Stimulated activated CD8-positive, alpha-beta memory T cell treated with anti-CD3 and anti-CD28 coated beads, Interleukin-12 subunit alpha, Interleukin-12 subunit beta, amount 100 ng/mL, for 1 hour (primary cell): ENCODE measurements at regions not wholly inside any gene's neighbourhood (a gene's known extent, or its start where the extent isn't known, plus 50 kb on each side); places are given as distances from the start of the nearest gene placed in this dataset.
"Not testable (repeated sequence)": the region's sequence is repeated elsewhere in the genome, so short reads cannot be mapped to it uniquely, and the experiment has no call there.

Experiments used
- DNase-seq: peaks from one replicate; pipeline ENCODE4 v3.0.0-alpha.2; 2020; ENCODE audit warnings: low read depth

DNA sequence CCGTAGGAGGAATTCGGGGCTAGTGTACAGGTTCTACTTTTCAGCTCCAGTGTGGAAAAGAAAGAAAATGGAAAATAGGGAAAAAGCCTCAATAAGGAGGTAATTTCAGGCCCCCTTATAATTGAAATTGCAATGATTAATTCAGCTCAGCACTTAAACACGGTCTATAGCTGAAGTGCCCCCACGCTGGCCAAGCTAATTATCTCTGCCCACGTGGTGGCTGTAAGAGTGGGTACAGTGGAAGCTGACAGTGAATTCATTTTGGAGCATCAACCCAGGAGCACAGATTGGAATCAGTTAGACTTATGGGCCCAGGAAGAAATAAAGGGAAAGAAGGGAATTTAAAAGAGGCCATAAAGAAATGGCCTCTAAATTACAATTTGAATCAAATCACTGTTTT lies 631.1 kb upstream of the CPEB2 start:
- DNase-seq = no peak

DNA sequence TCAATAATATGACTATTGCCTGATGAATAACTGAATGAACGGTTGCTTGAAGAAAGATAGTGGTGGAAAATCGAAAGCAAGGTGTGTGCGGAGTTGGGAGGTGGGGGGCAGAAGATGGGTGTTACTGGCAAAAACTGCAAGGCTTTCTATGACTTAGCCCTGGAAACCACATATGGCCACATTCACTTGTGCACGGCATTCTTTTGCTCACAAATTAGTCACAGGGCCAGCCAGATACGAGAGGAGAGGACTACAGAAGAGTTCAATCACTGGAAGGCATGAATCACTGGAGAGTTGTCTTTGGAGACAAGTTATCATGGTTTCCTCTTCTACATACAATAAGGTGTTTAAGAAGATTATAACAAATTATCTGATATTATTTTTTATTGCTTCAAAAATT lies 626.5 kb upstream of the CPEB2 start:
- no peak for DNase-seq

DNA sequence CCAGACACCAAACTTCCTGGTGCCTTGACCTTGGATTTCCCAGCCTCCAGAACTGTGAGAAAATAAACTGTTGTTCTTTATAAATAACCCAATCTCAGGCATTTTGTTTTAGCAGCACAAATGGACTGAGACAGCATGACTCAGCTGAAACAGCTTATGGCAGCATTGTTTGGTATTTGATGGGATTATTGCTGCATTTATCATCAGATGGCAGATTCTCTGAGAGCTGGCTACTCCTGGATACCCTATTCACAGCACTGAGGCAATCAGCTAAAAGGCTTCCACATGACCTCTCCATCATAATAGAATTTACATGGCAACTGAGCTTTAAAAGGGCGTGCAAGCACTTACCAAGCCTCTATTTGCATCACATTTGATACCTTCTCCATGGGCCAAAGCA lies 623.1 kb upstream of the CPEB2 start:
- DNase-seq = no peak

DNA sequence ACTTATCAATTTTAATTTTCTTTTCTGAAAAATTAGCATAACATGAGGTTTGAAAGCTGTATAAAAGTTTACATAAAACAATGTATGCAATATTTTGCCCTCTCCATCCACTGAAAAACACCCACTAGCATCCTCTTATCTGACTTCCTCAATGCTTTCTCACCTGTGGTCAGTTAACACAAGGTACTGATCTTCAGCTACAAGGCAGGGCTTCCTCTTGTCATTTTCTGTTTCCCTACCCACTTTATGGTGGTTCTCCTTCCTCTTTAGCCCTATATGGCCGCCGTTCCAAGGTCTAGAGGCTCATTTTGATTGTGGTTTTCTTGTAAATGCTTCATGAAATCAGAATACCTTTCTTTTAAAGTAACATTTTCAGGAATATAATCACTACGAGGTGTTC lies 618.6 kb upstream of the CPEB2 start:
- DNase-seq = no peak

DNA sequence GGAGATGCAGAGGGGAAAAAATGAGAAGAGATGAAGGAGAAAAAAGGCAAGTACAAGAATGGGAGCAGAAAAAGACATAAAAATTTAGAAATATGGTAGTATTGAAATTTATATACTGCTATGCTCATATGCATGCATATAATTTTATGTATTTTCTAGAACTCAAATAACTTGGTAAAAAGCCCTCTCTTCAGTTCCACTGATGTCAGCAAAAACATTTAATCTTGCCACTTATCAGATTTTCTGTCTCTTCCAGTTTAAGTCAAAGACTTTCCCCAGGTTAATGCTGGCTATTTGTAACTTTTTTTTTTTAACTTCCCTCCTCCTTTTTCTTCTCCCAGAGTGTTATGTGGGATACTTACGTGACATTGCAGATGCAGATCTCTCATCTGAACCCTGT lies 617.5 kb upstream of the CPEB2 start:
- DNase-seq = no peak

DNA sequence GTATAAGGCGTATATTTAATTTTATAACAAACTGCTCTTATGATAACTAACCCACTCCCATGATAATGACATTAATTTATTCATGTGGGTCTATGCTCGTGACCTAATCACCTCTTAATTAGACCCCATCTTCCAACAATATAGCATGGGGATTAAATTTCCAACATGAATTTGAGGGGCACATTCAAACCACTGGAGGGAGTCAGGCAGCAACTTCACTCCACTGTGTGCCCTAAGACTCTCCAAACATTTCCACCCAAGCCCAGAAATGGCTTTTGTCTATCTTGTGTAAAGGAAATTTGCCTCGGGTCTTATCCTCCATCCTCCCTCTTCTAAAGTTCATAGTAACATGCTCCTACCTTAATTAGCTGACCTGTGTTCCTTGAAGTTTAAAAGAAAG lies 616.1 kb upstream of the CPEB2 start:
- DNase-seq = no peak

DNA sequence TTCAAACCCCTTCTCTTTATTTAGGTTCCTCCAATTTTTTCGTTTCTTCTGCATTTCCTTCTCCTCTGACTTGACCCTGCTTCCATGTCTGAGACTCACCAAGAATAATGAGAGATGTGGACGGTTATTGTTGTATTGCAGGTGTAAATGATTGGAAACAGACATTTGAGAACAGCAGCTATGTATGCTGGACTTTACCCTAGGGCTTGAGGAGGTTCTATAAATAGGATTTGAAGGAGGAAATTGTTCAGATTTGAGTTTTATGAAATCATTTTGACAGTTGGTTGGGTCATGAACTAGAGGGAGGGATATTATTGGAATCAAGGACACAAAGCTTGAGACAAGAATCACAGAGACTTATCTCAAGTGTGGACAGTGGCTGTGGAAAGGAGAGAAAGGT lies 614.6 kb upstream of the CPEB2 start:
- DNase-seq = no peak

DNA sequence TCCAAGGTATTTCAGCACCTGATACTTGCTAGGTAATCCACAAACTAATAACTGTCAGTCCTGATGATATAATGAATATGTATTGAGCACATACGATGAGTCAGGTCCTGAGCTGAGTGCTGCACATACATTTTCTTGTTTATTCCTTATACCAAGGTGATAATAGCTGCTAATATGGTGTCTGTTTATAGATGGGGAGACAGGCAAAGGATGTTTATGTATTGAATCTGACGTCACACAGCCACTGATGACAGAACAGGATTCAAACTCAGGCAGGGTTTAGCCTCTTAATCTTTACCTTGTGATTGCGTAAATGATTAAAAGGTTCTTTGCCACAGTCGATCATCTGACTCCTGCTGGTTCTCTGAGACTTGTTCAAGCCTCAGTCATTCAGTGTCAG lies 609.9 kb upstream of the CPEB2 start:
- DNase-seq = no peak

DNA sequence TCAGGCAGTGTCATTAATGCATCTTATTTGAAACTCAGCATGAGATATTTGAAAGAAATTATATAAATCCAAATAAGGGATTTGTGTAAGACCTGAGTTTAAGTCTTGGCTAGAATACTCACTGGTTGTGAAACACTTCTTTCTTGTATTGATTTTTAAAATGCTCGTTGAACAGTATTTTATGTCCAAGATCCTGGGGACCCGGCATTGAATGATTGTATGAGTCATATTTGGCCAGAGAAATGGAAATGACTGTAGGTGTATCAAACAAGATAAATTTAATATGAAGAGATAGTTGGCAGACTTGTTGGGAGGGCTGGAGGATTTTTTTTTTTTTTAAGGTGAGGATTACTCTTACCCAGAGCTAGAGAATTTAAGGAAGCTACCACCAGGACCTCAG lies 606.1 kb upstream of the CPEB2 start:
- DNase-seq = no peak

DNA sequence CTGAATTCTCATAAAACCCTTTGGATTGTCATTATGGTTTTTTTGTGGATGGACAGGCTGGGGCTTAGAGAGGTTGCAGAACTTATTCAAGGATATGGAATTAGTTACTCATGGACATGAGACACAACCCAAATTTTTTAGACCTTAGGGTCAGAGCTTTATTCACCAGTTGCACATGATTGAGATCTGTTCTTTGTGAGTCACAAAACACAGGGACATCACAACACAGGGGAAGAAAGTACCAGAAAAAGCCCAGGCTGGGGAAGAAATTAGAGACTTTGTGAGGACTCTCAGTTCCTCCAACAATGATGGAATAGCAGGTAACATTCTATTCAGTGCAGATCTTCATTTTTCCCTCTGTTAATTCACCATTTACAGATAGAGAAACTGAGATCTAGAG lies 602.4 kb upstream of the CPEB2 start:
- no peak for DNase-seq

DNA sequence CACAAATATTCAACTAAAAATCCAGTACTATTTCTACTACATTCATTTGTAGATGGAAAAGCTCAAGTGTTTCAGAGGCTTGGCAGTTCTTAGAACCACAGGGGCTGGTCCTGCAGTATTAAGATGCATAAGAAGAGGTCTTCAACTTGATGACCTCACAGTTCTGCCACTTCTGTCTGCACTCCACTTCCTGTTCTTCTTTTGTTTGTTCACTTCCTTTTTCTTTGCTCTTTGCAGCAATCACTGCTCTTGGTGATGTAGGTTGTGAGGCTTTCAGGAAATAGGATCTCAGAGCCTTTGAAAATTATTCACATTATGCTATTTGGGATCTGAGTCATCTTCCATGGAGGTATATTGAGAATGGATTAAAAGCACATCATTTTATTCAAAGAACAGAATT lies 602.0 kb upstream of the CPEB2 start:
- no peak for DNase-seq

DNA sequence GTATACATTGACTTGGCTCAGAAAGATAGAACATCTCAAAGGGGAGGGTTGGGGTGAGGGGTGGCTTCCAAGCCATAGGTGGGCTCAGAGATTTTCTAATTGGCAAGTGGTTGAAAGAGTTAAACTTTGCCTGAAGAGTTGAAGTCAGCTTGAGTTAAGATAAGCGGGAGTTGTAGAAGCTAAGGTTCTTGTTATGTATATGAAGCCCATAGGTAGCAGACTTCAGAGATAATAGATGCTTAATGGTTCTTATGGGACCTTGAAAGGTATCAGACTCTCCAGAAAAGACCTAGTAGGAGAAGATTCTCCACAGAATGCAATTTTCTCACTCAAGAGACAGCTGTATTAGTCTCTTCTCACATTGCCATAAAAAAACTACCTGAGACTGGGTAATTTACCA lies 599.1 kb upstream of the CPEB2 start:
- DNase-seq = no peak

DNA sequence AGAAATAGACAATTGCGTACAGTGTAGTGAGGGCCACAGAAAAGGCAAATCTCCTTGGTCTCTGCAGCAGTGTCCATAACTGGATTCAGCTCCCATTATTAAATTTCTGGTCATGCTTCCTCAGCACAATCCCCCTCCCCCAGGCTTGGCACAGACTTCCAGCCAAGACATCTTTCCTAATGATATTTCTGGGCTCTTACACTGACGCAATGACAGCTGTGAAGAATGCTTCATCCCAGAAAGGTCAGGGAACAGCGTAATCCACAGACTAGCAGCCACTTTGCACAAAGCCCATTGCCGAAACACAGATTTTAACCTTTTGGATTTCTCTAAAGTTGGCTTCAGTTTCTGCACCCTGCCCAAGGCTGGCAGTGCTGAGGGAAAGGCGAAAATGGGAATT lies 597.6 kb upstream of the CPEB2 start:
- DNase-seq = no peak

DNA sequence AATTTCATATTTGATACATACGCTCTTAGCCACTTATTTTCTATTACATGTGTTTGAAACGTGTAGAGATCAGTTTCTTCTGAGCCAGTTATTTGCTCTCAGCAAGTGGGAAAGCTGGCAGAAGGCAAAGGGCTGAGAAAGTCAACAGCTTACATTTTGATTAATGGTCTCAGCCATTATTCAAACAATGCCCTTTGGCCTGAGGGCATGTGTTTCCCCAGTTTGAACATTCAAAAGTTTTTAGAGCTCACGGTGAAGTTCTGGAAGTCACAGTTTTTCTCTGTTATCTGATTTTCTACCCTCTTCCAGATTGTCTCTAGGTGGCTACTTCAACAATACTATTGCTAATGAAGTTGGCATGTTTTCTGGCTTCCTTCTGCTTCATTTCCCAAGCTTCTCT lies 591.8 kb upstream of the CPEB2 start:
- DNase-seq = no peak

DNA sequence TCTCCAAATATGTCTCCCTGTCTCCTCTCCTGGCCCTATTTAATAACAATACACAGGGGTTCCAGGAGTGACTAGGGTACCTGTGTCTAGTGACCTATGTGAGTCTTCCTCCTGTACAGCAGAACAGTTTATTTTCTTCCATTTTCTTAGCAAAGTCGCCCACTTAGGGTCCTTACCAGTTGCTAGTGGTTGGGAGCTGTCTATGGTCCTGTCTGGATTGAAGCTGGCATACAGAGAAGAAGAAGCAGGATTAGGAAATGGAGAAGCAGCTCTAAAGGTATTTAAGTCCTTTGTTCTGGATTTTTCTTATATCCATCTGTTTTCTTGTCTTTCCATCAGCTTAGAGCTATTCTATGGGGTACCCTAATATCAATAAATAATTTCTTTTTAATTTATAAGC lies 587.1 kb upstream of the CPEB2 start:
- no peak for DNase-seq

DNA sequence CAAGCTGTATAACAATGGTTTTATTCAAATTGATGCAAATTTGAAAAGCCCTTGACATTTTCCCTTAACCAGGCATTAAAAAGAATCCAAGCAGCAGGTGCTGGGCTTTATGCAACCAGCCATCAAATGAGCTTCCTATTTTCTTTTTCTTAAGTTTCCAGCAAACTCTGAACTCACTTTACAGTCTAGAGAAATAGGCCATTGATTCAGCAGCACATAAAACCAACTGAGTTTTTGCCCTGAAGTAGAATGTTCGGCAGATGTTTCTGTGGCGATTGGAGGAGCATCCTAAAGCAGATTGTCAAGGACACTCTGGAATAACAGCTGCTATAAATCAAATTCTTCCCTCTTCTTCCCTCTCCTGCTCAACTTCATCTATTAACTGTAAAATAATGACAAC lies 582.8 kb upstream of the CPEB2 start:
- no peak for DNase-seq

DNA sequence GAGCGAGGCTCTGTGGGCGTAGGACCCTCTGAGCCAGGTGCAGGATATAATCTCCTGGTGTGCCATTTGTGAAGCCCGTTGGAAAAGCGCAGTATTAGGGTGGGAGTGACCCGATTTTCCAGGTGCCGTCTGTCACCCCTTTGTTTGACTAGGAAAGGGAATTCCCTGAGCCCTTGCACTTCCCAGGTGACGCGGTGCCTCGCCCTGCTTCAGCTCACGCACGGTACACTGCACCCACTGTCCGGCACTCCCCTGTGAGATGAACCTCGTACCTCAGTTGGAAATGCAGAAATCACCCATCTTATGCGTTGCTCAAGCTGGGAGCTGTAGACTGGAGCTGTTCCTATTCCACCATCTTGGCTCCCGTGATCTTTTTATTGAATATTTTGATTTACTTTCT lies 576.0 kb upstream of the CPEB2 start:
- not testable (repeated sequence) for DNase-seq

DNA sequence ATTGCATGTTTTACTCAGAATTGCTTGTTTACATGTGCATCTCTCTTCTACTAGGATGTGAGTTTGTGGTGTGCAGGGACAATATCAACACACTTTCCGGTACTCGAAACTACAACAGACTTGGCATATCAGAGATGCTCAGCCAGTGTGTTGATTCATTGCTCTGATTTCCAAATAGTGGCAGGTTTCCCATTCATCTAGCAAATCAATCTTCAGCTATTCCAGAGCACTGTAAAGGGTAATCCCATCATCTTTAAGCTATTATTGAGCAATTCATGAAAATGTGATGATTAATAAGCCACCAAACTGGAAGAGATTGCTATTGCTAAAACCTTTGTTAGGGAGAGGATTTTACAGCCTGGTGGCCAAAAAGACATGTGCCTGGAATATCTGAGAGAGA lies 574.2 kb upstream of the CPEB2 start:
- no peak for DNase-seq

DNA sequence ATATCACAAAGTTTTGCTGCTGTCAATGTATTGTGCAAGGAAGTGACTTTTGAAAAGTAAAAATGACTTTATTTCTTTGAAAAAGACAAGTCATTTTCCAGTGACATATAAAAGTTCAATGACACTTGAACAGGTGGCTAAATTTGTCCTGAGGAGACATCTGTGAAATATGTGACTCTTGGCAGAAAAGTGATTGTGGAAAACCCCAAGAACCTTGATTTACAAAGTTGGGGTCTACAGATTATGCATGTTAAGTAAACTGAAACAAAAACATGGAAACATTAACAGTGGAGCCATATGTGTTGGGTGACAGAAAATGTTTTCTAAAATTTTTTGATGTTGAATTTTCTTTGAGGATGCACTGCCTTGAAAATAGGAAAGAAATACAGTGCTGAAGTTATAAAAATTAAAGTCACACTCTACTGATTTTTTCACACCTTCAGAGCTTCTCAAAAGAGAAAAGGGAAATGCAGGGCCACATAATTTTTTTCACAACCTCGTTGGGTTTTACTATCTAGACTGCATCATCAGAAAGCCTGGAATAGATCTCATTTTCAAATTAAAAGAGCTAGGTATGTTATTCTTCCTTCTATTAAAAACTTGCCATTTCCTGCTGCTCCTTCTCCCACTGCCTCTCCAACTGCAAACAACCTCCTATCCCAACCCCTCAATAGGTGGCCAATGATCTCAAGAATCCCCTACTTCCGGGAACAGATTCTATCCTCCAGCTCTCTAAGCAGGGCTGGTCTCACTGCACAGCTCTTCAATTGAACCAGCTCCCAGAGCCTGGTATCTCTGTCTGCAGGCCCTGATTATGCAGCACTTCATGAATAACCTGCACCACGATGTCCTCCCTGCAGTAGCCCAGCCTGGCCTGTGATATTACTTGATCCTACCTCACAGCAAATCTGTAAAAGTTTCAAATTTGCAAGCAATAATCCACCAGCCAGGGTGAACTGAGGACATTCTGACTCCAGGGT lies 570.8 kb upstream of the CPEB2 start:
- DNase-seq = no peak

DNA sequence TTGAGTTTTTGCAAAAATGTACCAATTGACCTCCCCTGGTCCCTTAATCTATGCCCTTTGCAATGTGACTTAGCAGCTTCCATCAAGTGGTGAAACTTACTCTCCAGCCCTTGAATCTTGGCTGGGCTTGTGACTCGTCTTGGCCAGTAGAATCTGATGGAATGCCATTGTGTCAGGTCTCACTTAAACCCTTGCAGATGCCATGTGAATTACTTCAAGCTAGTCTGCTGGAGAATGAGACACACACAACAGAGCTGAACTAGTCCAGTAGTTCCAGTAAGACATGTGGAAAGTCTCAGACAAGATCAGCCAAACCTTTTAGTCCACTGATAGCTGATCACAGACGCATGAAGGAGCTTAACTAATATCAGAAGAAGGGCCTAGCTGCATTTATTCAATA lies 567.8 kb upstream of the CPEB2 start:
- no peak for DNase-seq

DNA sequence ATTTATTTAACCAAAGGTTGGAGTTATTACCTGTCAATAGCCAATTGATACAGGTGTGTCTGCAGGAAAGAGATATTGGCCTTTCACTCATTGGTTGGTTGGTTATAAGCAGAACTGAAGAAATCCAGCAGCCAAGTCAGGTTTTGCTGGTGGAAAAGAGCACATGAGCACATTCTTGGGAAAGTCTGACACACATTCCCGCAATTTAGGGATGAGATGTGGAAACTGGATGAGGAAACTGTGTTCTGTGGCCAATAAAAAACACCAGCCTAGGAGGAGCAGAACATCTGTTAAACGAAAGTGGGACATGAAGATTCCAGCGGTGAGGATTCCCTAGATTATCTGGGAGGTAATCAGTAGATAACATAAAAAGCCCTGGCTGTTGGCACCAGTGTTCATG lies 567.4 kb upstream of the CPEB2 start:
- no peak for DNase-seq

DNA sequence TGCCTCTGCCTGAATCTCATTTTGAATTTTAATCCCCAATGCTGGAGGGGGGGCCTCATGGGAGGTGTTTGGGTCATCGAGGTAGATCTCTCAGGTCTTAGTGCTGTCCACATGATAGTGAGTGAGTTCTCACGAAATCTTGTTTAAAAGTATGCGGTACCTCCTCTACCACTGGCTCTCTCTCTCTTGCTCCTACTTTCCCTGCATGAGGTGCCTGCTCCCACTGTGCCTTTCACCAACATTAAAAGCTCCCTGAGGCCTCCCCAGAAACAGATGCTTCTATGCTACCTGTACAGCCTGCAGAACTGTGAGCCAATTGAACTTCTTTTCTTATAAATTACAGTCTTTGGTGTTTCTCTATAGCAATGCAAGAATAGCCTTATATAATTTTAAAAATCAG lies 560.7 kb upstream of the CPEB2 start:
- DNase-seq = no peak

DNA sequence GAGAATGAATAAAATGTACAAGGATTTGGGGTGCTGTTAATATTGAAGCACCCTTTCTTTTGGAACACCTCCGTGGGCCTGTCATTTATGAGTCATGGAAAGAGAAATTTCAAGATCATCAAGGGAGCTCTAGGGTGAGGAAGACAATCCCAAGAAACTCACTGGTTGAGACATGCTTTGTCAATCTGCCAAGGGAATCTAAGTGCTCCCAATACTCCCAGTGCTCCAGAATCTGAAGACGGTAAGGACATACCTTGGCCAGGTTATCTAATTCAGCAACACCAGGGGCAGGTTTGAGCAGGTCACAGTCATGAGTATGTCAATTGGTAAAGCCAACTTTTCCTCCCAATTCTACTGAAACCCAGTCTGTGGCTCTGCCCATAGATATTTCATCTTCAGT lies 556.4 kb upstream of the CPEB2 start:
- DNase-seq = no peak

DNA sequence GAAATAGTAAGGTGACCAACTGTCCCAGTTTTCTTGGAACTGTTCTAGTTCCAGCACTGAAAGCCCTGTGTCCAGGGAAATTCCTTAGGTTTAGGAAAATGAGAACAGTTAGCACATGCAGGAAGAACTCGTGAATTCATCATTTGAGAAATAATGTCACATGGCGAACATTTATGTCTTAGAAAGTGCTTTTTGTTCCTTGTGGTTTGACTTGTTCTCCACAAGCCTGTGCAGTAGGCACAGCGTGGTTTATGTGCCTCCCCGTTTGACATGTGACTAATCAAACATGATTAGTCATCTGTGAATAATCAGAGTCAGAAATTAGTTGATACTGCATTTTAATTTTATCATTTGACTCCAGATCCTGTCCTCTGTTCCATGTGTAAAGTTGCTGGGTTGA lies 556.0 kb upstream of the CPEB2 start:
- DNase-seq = no peak
